Lower lobe of right lung (tissue), 2 donors: ENCODE measurements at regions not wholly inside any gene's neighbourhood (a gene's known extent, or its start where the extent isn't known, plus 50 kb on each side); places are given as distances from the start of the nearest gene placed in this dataset.

Experiments used
- ATAC-seq, 2 donors: fragments of 200-7000 bp; cut with Tn5 transposase; one replicate each; pipeline ENCODE4 v1.9.1; 2020 to 2022; ENCODE audit warnings: mild to moderate bottlenecking in 2 of 2, moderate library complexity in 2 of 2
- DNase-seq: peaks from one replicate; pipeline ENCODE4 v3.0.0-alpha.2; 2020
- H3K27ac ChIP-seq: fragments of 200-600 bp; one replicate; pipeline ENCODE4 v1.8.0; 2022
- H3K27me3 ChIP-seq: fragments of 200-600 bp; one replicate; pipeline ENCODE4 v1.8.0; 2022; ENCODE audit warnings: low read depth
- H3K36me3 ChIP-seq: fragments of 200-600 bp; one replicate; pipeline ENCODE4 v1.8.0; 2022; ENCODE audit warnings: mild to moderate bottlenecking
- H3K4me1 ChIP-seq: fragments of 200-600 bp; one replicate; pipeline ENCODE4 v1.8.0; 2022
- H3K4me3 ChIP-seq: fragments of 200-600 bp; one replicate; pipeline ENCODE4 v1.8.0; 2022; ENCODE audit warnings: mild to moderate bottlenecking
- H3K9me3 ChIP-seq: fragments of 200-600 bp; one replicate; pipeline ENCODE4 v1.8.0; 2022
- intact Hi-C: fragments of 100-400 bp; cut with DNase I; formaldehyde crosslinking; loops from one replicate; pipeline ENCODE4 v1.11.0; 2022
- TF ChIP-seq, protein P1 (sequence below): fragments of 200-600 bp; IDR thresholded peaks from one replicate; pipeline ENCODE4 v1.8.0; 2022; ENCODE audit warnings: antibody characterized with exemption, mild to moderate bottlenecking
- donor health status: DM: no; HTN: yes; CAD: no; lungs with severe emphysema.

DNA sequence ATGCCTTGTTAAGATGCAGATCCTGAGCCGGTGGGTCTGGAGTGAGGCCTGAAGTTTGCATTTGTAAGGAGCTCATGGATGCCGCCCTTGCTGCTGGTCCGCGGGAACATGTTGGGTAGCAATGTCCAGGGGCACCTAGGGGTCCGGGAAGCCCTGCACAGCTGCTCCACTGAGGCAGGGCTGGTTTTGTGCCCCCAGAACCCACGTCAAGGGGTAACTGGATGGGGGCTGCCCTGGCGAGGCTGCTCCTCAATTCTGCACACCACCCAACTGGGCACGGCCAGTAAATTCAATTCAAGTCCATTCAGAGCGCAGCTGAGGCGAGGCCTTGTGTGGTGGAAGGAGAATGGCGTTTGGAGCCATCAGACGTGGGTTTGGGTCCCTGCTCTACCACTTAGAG, 246.3 kb upstream of the PITRM1 start:
- no peaks in the 10 kb centered on the region for H3K9me3 ChIP-seq
- no peaks in the 10 kb centered on the region for H3K27me3 ChIP-seq
- intact Hi-C loops = no loop called here
- no peaks in the 10 kb centered on the region for H3K36me3 ChIP-seq
- H3K27ac ChIP-seq = no peak overlapping the region
- H3K4me3 ChIP-seq = no peak overlapping the region
- TF ChIP-seq, protein P1, sequence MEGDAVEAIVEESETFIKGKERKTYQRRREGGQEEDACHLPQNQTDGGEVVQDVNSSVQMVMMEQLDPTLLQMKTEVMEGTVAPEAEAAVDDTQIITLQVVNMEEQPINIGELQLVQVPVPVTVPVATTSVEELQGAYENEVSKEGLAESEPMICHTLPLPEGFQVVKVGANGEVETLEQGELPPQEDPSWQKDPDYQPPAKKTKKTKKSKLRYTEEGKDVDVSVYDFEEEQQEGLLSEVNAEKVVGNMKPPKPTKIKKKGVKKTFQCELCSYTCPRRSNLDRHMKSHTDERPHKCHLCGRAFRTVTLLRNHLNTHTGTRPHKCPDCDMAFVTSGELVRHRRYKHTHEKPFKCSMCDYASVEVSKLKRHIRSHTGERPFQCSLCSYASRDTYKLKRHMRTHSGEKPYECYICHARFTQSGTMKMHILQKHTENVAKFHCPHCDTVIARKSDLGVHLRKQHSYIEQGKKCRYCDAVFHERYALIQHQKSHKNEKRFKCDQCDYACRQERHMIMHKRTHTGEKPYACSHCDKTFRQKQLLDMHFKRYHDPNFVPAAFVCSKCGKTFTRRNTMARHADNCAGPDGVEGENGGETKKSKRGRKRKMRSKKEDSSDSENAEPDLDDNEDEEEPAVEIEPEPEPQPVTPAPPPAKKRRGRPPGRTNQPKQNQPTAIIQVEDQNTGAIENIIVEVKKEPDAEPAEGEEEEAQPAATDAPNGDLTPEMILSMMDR = no peak
- DNase-seq = no peak
- peaks cover 9% of the 10 kb centered on the region for H3K4me1 ChIP-seq
- no peak for ATAC-seq

- TF ChIP-seq, protein P1 = no peak
- H3K9me3 ChIP-seq = no peaks in the 10 kb centered on the region
- DNase-seq = no peak
- H3K4me3 ChIP-seq = no peak overlapping the region
- intact Hi-C loops = no loop called here
- no peaks in the 10 kb centered on the region for H3K27me3 ChIP-seq
- H3K4me1 ChIP-seq = peaks cover 8% of the 10 kb centered on the region
- no peak overlapping the region for H3K27ac ChIP-seq
- ATAC-seq = no peak
- H3K36me3 ChIP-seq = no peaks in the 10 kb centered on the region
These were observed 245.6 kb upstream of the PITRM1 start for GRCh38 chr10:3418041-3418754.

- Histone ChIP-seq H3K27ac (no peak overlapping the region), H3K4me1 (peaks cover 8% of the 10 kb centered on the region), H3K9me3 (no peaks in the 10 kb centered on the region), H3K4me3 (no peak overlapping the region), H3K27me3 (no peaks in the 10 kb centered on the region), H3K36me3 (no peaks in the 10 kb centered on the region)
- intact Hi-C loops = no loop called here
- DNase-seq = no peak
- TF ChIP-seq, protein P1 = no peak
- ATAC-seq = no peak
These were observed 244.5 kb upstream of the PITRM1 start for GRCh38 chr10:3417096-3417495.

DNA sequence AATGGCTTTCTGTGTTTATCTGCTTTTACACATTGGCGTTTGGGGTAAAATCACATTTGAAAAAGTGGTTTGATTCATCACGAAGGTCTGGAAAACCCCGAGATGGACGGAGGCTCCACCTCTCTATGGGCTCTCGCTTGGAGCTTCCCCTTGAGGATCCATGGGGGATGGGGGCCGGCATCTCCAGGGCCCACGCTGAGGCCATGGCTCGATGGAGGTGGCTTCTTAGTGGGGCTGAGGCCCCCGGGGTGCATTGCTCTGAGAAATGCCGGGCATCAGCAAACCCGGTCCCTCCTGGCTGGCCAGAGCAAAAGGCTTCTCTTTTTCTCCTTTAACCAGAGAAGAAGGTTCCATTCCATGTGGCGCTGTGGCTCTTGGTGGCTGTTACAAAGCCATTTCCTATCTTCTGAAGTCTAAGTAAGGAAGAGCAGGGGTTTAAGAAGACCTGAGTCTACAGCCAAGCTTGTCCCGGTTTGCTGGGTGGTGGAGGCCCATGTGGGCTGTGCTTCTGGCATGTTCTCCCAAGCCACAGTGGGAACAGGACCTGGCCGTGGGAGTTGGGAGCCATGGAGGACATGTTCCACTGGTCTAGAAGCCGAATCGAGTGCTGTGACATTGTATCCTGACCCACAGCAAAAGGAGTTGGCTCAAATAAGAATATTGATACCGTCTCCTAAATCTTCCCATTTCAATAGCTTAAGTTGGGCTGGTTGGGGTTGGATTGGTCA, 243.5 kb upstream of the PITRM1 start:
- TF ChIP-seq, protein P1 = no peak
- DNase-seq (no peak), ATAC-seq (no peak)
- no peaks in the 10 kb centered on the region for H3K36me3 ChIP-seq
- H3K4me3 ChIP-seq = no peak overlapping the region
- peaks cover 8% of the 10 kb centered on the region for H3K4me1 ChIP-seq
- intact Hi-C loops = no loop called here
- no peaks in the 10 kb centered on the region for H3K9me3 ChIP-seq
- H3K27ac ChIP-seq = no peak overlapping the region
- no peaks in the 10 kb centered on the region for H3K27me3 ChIP-seq

DNA sequence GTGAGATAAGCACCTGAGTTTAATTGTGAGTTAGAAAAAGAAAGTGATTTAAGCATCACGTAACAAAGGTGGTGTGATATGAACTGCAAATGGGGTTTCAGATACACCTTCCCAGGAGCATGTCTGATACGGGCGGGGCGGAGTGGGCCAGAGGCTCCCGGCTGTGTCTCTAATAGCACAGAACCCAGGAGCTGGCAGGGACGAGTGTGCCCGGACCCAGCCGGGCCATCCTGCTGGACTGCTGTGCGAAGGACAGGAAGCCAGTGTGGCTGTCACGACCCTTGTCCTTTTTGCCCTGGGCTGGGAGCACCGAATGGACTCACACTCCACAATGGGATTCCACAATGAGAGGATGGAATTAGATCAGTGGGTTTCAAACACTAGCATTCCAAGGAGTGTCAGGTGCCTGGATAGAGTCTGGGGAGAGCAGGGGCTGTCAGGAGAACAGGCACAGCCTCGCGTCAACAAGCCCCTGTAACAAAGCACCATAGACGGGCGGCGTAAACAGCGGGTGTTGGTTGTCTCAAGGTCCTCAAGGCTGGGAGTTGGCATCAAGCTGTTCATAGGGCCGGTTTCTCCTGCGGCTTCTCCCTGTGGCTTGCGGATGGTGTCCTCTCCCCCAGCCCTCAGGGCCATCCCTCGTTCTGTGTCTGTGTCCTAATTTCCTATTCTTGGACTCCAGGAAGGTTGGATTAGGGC, 242.6 kb upstream of the PITRM1 start:
- Histone ChIP-seq H3K36me3 (no peaks in the 10 kb centered on the region), H3K27me3 (no peaks in the 10 kb centered on the region), H3K27ac (no peak overlapping the region), H3K9me3 (no peaks in the 10 kb centered on the region), H3K4me1 (peaks cover 6% of the 10 kb centered on the region), H3K4me3 (no peak overlapping the region)
- no peak for ATAC-seq
- intact Hi-C loops = no loop called here
- no peak for DNase-seq
- TF ChIP-seq, protein P1 = no peak
